Osteocyte (in vitro differentiated cells): ENCODE measurements at regions not wholly inside any gene's neighbourhood (a gene's known extent, or its start where the extent isn't known, plus 50 kb on each side); places are given as distances from the start of the nearest gene placed in this dataset.

Source experiments
- DNase-seq: peaks from one replicate; pipeline ENCODE4 v3.0.0; 2021; ENCODE audit warnings: mixed read lengths; ENCODE audit not compliant: unreplicated experiment; ENCODE audit errors: extremely low spot score
- H3K27ac Mint-ChIP-seq: one replicate; pipeline ENCODE4 v1.8.0; 2021; ENCODE audit warnings: mild to moderate bottlenecking, mixed read lengths; ENCODE audit not compliant: unreplicated experiment
- H3K27me3 Mint-ChIP-seq: one replicate; pipeline ENCODE4 v1.8.0; 2021; ENCODE audit warnings: mixed read lengths; ENCODE audit not compliant: unreplicated experiment
- H3K36me3 Mint-ChIP-seq: one replicate; pipeline ENCODE4 v1.8.0; 2021; ENCODE audit warnings: mixed read lengths; ENCODE audit not compliant: unreplicated experiment
- H3K4me1 Mint-ChIP-seq: one replicate; pipeline ENCODE4 v1.8.0; 2021; ENCODE audit warnings: mixed read lengths; ENCODE audit not compliant: unreplicated experiment
- H3K4me3 Mint-ChIP-seq: one replicate; pipeline ENCODE4 v1.8.0; 2021; ENCODE audit warnings: mild to moderate bottlenecking, moderate library complexity, mixed read lengths; ENCODE audit not compliant: unreplicated experiment
- H3K9me3 Mint-ChIP-seq: one replicate; pipeline ENCODE4 v1.8.0; 2021; ENCODE audit warnings: mixed read lengths; ENCODE audit not compliant: unreplicated experiment
- CTCF ChIP-seq: fragments of 200-600 bp; sonication (generic); IDR thresholded peaks from 2 replicates; pipeline ENCODE4 v1.5.0; 2021; ENCODE audit warnings: antibody characterized with exemption, mild to moderate bottlenecking, moderate library complexity

DNA sequence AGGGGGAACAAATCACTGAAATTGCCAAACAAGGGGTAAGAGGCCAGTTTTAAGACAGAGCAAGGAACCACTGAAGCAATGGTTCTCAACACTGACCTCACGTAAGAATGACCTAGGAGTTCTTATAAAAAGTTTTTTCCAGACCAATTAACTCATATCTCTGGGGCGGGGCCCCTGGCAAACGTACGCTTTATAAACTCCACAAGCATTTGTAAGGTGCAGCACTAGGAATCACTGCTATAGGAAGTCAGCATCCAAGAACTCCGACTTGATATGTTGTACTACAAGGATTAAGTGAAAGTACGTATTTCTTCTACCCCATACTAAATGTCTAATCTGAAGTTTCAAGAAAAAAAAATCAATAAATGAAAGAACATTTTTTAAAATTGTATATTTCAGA lies 269.9 kb downstream of the RCHY1 start:
- Mint-ChIP-seq H3K4me3 (no peak overlapping the region), H3K27me3 (peaks cover 2% of the 10 kb centered on the region), H3K4me1 (no peaks in the 10 kb centered on the region), H3K36me3 (no peaks in the 10 kb centered on the region), H3K27ac (no peak overlapping the region), H3K9me3 (peaks cover 2% of the 10 kb centered on the region)
- DNase-seq = no peak
- TF ChIP-seq CTCF = no peak

- Mint-ChIP-seq H3K9me3 (peaks cover 9% of the 10 kb centered on the region), H3K36me3 (no peaks in the 10 kb centered on the region), H3K4me3 (no peak overlapping the region), H3K27me3 (peaks cover 2% of the 10 kb centered on the region), H3K4me1 (no peaks in the 10 kb centered on the region), H3K27ac (no peak overlapping the region)
- DNase-seq = no peak
- TF ChIP-seq CTCF = no peak
These were observed 270.6 kb downstream of the RCHY1 start for GRCh38 chr4:75243570-75243969.

DNA sequence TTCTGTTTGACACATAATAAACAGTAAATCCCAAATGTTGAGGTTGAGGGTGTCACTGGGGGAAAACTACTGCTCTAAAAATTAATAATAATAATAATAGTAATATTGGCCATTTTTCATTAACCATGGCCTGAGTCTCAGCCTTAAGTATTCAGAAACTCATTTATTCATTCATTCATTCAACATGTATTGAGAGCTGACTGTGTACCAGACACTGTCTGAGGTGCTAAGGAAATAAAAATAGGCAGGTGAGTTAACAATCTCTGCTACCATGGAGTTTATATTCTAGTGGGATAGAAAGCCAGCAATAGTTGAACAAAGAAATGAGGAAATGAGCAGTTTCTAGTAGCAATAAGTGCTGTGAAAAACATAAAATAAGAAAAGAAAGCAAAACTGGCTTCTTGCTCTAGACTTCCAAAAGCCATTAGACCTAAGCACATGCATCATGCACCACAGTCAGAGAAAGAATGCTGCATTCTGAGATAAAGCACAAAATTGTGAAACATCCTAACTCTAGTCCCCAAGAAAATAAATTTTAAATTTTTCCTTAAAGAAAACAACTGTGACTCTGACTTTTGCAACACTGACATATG lies 278.7 kb downstream of the RCHY1 start:
- no peak for DNase-seq

DNA sequence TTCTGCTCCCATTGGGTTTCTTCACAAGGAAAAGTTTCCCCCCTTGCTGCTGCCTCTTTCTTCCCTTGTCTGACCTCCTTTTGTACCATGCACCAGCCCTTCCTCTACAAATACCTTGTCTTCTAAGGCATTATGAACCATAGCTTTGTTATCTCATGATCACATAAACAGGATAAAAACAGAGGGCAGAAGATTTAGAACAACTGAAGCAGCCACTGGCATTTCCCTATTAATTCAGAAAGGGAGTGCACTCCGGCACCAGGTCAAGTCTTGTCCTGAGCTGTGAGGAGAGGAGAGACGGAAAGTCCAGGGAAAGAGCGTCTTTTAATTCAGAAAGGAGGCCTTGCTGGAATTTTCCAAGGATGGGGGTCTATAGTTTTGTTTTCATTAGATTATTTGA lies 281.7 kb downstream of the RCHY1 start:
- no peak for DNase-seq
- H3K36me3 Mint-ChIP-seq = no peaks in the 10 kb centered on the region
- H3K4me3 Mint-ChIP-seq = no peak overlapping the region
- peaks cover 3% of the 10 kb centered on the region for H3K27me3 Mint-ChIP-seq
- no peak overlapping the region for H3K27ac Mint-ChIP-seq
- H3K9me3 Mint-ChIP-seq = no peaks in the 10 kb centered on the region
- no peaks in the 10 kb centered on the region for H3K4me1 Mint-ChIP-seq
- no peak for TF ChIP-seq CTCF

More for the DNA sequence above, 278.7 kb downstream of the RCHY1 start:
- Mint-ChIP-seq H3K27ac (no peak overlapping the region), H3K9me3 (peaks cover 9% of the 10 kb centered on the region), H3K4me3 (no peak overlapping the region), H3K36me3 (no peaks in the 10 kb centered on the region), H3K4me1 (no peaks in the 10 kb centered on the region), H3K27me3 (peaks cover 3% of the 10 kb centered on the region)
- no peak for TF ChIP-seq CTCF

GRCh38 chr4:75229806-75230570 lies 284.2 kb downstream of the RCHY1 start:
- H3K4me3 Mint-ChIP-seq = no peak overlapping the region
- no peaks in the 10 kb centered on the region for H3K4me1 Mint-ChIP-seq
- H3K27me3 Mint-ChIP-seq = peaks cover 3% of the 10 kb centered on the region
- H3K9me3 Mint-ChIP-seq = no peaks in the 10 kb centered on the region
- no peaks in the 10 kb centered on the region for H3K36me3 Mint-ChIP-seq
- no peak for TF ChIP-seq CTCF
- no peak overlapping the region for H3K27ac Mint-ChIP-seq
- DNase-seq = no peak
